ENCODE measurements at regions not wholly inside any gene's neighbourhood (a gene's known extent, or its start where the extent isn't known, plus 50 kb on each side); places are given as distances from the start of the nearest gene placed in this dataset.

- intact Hi-C loops (cut with micrococcal nuclease; ENCODE audit: unreplicated experiment) = loop anchor here (1.0 to 5.0 kb wide), 3 partner anchors 48 to 120 kb away; no protein-coding TSS in a partner anchor
- H3K27me3 ChIP-seq (ENCODE audit: control insufficient read depth in 1 of 2, insufficient read depth in 2 of 2, low read length in 2 of 2) = no peaks in the 10 kb centered on the region
- no peaks in the 10 kb centered on the region for H3K9me3 ChIP-seq (ENCODE audit: low read length)
- H4K20me1 ChIP-seq (ENCODE audit: insufficient read depth, low read length) = no peaks in the 10 kb centered on the region
- no peaks in the 10 kb centered on the region for H3K79me2 ChIP-seq (ENCODE audit: insufficient read depth, low read length)
- BruUV-seq (replicated peaks) = no TSS peak
- H3K4me2 ChIP-seq (ENCODE audit: low read depth, low read length) = no peak overlapping the region
- ChIA-PET POLR2A (interaction anchor here (0.6 to 1.2 kb wide), 2 partner anchors 47 to 65 kb away, joined by 3 read pairs; no protein-coding TSS in a partner anchor), CTCF (ENCODE audit: low intra/inter-chr PET ratio, low total read pairs) (interaction anchor here (1.7 to 4.0 kb wide), 3 partner anchors 48 to 120 kb away, joined by 10 to 73 read pairs (median 24); no protein-coding TSS in a partner anchor)
- no peaks in the 10 kb centered on the region for H3K36me3 ChIP-seq (replicated peaks in 1 of 2; ENCODE audit: control insufficient read depth in 1 of 2, insufficient read depth in 2 of 2, low read length in 2 of 2)
- H3K9ac ChIP-seq (ENCODE audit: insufficient read depth, low read depth, low read length) = no peak overlapping the region
- FAIRE-seq = no peak
- in situ Hi-C loops (cut with HindIII; ENCODE audit: extremely low pct_ligation_motif_present, low pct_unique_long_range_greater_than_20kb) = no loop called here
- 63% methylated on average over 1 of the region's 1 CpG for WGBS (ENCODE audit: low lambda C conversion rate)
- H2AFZ ChIP-seq (ENCODE audit: low read length) = no peak overlapping the region
- no peak overlapping the region for H3K4me3 ChIP-seq (replicated peaks in 1 of 3; ENCODE audit: insufficient read depth in 1 of 3, low read depth in 2 of 3, low read length in 3 of 3)
- TF ChIP-seq IKZF1 (IDR thresholded peaks at IDR 0.05) = no peak
- 0 out of 2 replicates have a peak, but pooled peaks have one; percentile 2 for TF ChIP-seq ZGPAT (CRISPR knock-in tag; IDR thresholded peaks at IDR 0.05)
- TF ChIP-seq ZNF354B (CRISPR knock-in tag; IDR thresholded peaks at IDR 0.05) = no peak
- no peak for TF ChIP-seq ELF3 (CRISPR knock-in tag; IDR thresholded peaks at IDR 0.05)
- no peak for DNase-seq (ENCODE audit: low spot score)
- no peak overlapping the region for H3K27ac ChIP-seq (ENCODE audit: extremely low read length, insufficient read depth, low read length)
- H3K4me1 ChIP-seq (ENCODE audit: insufficient read depth, low read length) = no peaks in the 10 kb centered on the region; the same call in 1 of the 2 replicates
- peak; percentile 51 for ATAC-seq
Measured at GRCh38 chr6:56756791-56757587, 114.3 kb upstream of the DST start.

GRCh38 chr6:56756219-56756789, 113.6 kb upstream of the DST start:
- H3K4me1 ChIP-seq (ENCODE audit: insufficient read depth, low read length) = no peaks in the 10 kb centered on the region; the same call in 1 of the 2 replicates
- no peak overlapping the region for H3K9ac ChIP-seq (ENCODE audit: insufficient read depth, low read depth, low read length)
- BruUV-seq (replicated peaks) = no TSS peak
- ChIA-PET CTCF (ENCODE audit: low intra/inter-chr PET ratio, low total read pairs) (interaction anchor here (4.0 kb wide), 1 partner anchor 47 kb away, joined by 73 read pairs; no protein-coding TSS in a partner anchor), POLR2A (no interaction called here)
- H2AFZ ChIP-seq (ENCODE audit: low read length) = no peak overlapping the region
- H3K9me3 ChIP-seq (ENCODE audit: low read length) = no peaks in the 10 kb centered on the region
- no peaks in the 10 kb centered on the region for H4K20me1 ChIP-seq (ENCODE audit: insufficient read depth, low read length)
- in situ Hi-C loops (cut with HindIII; ENCODE audit: extremely low pct_ligation_motif_present, low pct_unique_long_range_greater_than_20kb) = no loop called here
- H3K4me3 ChIP-seq (replicated peaks in 1 of 3; ENCODE audit: insufficient read depth in 1 of 3, low read depth in 2 of 3, low read length in 3 of 3) = no peak overlapping the region
- no peak overlapping the region for H3K27ac ChIP-seq (ENCODE audit: extremely low read length, insufficient read depth, low read length)
- 68% methylated on average over 4 of the region's 4 CpGs for WGBS (ENCODE audit: low lambda C conversion rate)
- no peaks in the 10 kb centered on the region for H3K27me3 ChIP-seq (ENCODE audit: control insufficient read depth in 1 of 2, insufficient read depth in 2 of 2, low read length in 2 of 2)
- no peak for DNase-seq (ENCODE audit: low spot score)
- no peak for FAIRE-seq
- no peak for ATAC-seq
- H3K79me2 ChIP-seq (ENCODE audit: insufficient read depth, low read length) = no peaks in the 10 kb centered on the region
- no peaks in the 10 kb centered on the region for H3K36me3 ChIP-seq (replicated peaks in 1 of 2; ENCODE audit: control insufficient read depth in 1 of 2, insufficient read depth in 2 of 2, low read length in 2 of 2)
- intact Hi-C loops (cut with micrococcal nuclease; ENCODE audit: unreplicated experiment) = loop anchor here (5.0 kb wide), 1 partner anchor 96 kb away; no protein-coding TSS in a partner anchor
- no peak overlapping the region for H3K4me2 ChIP-seq (ENCODE audit: low read depth, low read length)
- TF ChIP-seq THAP11 (CRISPR knock-in tag; IDR thresholded peaks at IDR 0.05) = no peak
- TF ChIP-seq MAFK (conservative IDR thresholded peaks at IDR 0.05 in 1 of 2, IDR thresholded peaks at IDR 0.05 in 1 of 2; ENCODE audit: low read length in 2 of 2) = peak; percentile 40 to 51; a peak in 3 of 4 replicates
- peak; percentile 39 for TF ChIP-seq MAFF (IDR thresholded peaks at IDR 0.05; ENCODE audit: low read depth, low read length)

Measured in HepG2 (cell line).